NCI-H69 (cell line): ENCODE measurements at regions not wholly inside any gene's neighbourhood (a gene's known extent, or its start where the extent isn't known, plus 50 kb on each side); places are given as distances from the start of the nearest gene placed in this dataset.

Experiments
- DNase-seq: peaks from one replicate; lab custom pipeline; 2025; lab: John Stamatoyannopoulos, UW

DNA sequence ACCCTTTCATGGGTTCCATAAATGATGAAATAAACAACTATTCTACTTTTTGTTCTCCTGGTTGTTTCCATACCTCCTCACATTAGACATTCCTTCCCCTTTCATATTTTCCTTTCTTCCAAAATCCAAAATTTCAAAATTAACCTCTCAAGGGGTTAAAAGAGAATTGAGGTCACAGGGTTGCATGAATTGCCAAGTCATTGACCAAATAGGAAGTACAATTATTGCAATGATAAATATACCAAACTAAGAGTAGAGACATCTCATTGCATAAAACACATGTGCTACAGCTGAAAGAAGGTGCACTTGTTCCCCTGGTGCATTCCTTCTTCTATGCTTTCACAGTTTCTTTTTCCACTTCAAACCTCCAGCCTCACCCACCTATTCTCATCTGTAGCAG is 136.1 kb downstream of the KCTD12 start:
- DNase-seq: no peak

DNA sequence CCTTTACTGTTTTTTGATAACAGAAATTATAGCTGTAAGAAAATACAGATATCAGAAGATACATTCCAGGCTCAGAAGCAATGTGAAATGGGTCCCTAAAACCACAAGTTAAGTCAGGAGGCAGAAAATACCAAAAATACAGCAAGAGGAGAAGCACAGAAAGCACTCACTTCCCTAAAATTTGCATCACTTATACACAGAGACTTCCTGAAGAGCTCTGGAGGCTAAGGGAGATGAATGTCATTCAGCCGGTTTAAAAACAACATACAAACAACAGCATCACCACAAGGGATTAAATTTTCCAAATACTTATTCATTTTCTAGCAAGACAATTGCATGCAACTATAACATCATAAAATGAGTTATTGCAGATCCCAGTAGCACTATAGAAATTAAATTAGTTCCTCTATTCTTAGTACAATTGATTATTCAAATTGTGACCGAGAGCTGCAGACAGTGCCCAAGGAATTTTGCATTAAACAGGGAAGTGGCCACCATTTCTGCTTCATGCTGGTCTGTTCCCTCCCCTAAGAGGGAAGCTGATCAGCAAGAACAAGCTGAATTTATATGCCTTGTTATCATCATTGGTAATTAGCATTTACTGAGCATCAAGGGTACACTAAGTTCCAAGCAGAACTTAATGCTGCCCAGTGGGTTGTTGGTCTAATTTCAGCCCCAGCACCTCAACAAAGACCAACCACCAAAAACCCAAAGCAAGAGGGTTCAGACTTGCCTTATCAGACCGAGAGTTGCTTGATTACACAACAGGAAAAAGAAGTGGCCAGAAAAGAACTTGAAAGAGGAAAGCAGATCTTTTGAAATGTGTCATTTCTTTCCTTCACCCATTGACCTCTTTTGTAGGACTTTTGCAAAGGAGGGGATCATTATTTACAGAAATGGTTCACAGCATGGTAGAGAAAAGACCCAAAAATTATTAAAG is 140.7 kb downstream of the KCTD12 start:
- DNase-seq: no peak

- DNase-seq: no peak
These were observed 144.6 kb downstream of the KCTD12 start for GRCh38 chr13:76741624-76742023.

DNA sequence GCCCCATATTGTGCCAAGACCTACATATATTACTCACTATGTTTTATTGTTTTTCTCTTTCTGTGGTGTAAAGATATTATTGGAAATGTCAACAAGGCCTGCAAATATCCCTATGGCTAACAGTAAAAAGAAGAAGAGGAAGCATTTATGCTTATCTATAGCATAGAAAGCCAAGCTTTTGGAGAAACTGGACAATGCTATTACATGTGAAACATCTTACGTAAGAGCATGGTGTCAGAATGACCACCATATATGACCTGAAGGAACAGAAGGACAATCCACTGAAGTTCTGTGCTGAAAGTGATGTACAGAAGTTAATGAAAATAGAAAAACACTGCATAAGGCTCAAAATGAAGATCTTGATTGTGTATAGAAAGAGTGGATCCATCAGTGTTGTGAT is 145.2 kb downstream of the KCTD12 start:
- DNase-seq: no peak

GRCh38 chr13:76738616-76739015 is 147.6 kb downstream of the KCTD12 start:
- DNase-seq: no peak

GRCh38 chr13:76737526-76737925 is 148.7 kb downstream of the KCTD12 start:
- DNase-seq: no peak

- DNase-seq: no peak
These were observed 150.6 kb downstream of the KCTD12 start for GRCh38 chr13:76735641-76736040.

DNA sequence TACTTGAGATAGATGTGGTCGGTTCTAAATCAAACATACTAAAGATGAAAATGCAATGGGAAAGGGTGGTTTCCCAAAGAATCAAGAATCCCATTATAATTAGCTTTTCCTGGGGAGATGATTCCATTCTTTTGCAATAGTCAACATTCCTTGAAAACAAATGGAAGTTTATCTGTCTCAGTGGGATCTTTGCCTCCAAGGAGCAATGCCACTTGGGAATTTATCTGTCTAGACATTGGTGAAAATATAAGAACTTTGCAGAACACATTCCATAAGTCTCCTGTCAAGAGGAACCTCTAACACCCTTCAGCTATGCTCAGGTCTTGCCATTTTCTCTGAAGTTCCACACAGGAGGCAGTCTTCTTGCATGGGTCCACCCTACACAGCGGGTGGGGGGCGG is 152.5 kb downstream of the KCTD12 start:
- no peak for DNase-seq

- no peak for DNase-seq
These were observed 153.8 kb downstream of the KCTD12 start for GRCh38 chr13:76732367-76732766.

- DNase-seq: no peak
These were observed 156.0 kb downstream of the KCTD12 start for GRCh38 chr13:76730220-76730619.

- DNase-seq: no peak
These were observed 156.5 kb downstream of the KCTD12 start for GRCh38 chr13:76729691-76730090.

- no peak for DNase-seq
These were observed 160.3 kb downstream of the KCTD12 start for GRCh38 chr13:76725896-76726295.

DNA sequence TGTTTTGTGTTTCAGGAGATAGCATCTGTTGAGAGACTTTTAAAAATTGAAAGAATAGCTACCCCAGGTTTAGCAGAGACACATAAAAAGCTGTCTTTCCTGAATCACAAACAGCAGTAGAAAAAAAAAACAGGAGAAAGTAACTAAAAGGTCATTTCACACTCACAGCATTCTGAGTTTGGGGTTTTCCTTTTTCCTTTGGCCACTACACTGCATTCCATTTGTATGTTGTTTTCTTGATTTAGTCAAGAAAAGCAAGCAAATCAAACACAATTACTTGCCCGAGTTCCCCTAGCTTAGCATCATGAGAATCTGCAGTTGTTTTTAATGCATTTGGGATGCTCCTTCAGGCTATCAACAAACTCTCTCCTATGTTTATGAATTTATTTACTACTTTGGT is 161.0 kb downstream of the KCTD12 start:
- no peak for DNase-seq

DNA sequence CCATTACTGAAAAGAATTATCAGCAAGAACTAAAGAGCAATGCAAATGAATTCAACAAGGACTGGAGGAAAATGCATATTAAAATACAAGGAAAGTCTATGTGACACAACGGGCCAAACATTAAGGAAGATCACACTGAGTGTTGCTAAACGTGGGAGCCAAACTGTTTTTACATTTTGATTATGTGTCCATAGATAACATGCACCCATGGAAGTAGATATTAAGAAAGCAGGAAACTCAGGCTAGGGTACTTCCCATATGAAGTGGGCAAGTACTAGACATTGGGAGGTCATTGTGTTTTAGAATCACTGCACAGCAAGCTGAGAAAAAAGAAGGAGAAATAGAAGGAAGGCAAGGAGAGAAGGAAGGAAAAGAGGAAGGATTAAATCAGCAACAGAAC is 161.8 kb downstream of the KCTD12 start:
- no peak for DNase-seq

DNA sequence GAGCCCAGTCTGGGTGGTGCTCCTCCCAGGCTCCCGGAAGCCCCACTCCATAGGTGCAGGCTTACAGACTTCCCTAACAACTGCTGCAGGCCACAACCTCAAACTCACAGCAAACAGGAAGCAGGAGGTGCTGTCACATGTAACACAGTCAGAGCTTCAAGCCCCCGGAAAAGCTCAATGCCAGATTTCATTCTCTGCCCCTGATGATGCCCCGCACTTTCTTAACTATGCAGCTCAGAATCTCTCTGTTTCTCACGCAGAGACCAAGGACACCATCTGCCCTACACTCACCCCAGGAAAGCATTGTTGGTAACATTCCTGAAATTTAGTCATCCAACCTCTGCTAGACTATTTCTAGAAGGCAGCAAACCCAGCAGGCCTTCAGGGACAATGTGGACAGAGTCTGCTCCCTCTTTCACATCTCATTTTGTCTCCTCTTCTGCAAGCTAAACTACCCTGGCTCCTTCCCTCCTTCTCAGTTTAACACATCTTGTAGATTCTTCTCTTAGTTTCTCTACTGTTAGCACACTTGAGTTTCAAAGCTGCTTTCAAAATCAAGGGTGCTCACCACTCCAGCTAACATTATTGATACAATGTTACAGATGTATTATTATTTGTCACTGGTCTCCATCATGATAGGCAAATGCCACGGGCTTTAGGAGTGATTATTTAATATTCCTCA is 162.5 kb downstream of the KCTD12 start:
- DNase-seq: no peak

DNA sequence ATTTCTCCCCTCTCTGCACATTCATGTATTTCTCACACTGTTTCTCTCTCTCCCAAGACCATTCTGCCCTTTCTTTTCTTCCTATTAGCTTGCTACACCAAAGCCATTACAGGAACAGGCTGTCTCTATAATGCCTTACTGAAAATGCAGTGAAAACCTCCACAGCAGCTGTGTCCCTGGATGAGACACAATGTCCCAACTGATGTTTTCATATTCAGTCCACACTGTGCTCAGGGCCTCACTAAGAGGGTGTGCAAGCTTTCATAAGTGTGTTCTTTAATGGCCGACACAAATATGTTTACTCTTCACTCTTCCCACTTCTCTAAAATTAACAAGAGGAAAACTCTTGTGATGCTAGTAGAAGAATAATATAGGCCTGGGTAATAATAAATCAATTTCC is 163.4 kb downstream of the KCTD12 start:
- no peak for DNase-seq

GRCh38 chr13:76720821-76721220 is 165.4 kb downstream of the KCTD12 start:
- DNase-seq: no peak

DNA sequence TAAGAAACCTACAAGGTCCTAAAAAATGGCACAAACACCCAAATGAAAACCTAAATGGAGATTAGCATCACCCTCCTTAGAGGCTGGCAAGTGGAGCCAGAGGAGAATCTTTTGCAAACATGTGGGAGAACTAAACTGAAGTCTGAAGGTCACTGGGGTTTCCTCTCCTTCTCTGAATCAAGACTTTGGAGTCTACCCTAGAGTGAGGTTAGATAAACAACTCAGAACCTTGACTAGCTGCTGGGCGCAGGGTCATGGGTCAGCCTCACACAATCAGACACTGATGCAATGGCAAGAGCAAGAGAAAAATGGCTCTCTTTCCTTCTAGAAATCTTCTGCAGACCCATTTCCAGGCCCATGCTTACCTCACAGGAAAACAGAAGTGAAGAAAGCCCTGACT is 165.8 kb downstream of the KCTD12 start:
- no peak for DNase-seq

DNA sequence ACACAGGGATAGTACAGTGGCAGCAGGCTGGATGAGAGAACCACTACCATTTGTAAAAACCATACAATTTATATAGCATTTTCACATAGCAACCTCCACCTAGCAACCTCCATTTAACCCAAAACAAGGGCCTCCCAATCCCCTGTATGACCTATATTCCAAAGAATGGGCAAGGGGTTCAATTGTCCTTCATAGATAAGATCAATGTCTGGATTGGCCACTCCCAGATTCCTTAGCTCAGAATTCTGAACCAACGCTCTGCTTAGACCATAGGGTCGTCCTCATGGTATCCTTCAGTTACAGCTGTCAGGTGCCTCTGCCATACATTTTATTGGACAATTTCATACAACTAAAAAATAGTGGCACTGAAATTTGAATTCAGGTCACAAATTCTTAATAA is 166.2 kb downstream of the KCTD12 start:
- no peak for DNase-seq

DNA sequence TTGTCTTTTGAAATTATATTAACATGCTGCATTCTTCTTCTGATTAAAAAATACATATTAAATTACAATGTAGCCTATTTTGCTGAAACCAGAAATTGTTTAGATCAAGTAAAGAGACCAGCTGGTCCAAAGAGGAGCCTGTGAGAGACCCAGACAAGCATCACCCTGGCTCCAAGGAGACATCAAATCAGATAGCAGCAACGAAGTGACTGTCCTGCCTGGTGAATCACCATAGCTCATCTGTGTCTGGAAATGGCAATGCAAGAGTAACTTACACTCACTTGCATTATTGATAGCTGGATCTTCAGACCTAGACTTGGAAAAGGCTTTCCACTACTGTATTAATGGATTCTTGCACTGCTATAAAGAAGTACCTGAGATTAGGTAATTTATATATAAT is 169.1 kb downstream of the KCTD12 start:
- no peak for DNase-seq

- no peak for DNase-seq
These were observed 170.6 kb downstream of the KCTD12 start for GRCh38 chr13:76715621-76716020.

DNA sequence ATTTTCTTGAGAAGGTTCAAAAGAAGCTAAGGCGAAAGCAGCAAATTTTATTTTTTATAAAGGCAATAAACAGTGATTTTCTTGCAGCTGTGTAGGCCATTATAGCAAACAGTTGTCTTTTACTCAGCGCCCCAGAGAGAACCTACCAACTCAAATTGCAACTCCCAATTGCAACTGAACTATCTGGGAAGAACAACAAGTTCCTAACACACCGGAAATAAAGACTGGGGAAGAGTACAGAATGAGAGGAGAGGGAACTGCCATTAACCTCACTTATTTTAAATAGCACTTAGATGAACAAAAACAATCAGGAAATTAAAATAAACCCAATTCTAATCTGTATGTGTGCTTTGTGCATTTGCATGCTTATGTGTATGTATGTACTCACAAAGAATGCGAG is 171.1 kb downstream of the KCTD12 start:
- DNase-seq: no peak

- no peak for DNase-seq
These were observed 172.9 kb downstream of the KCTD12 start for GRCh38 chr13:76713280-76713679.
